Brain microvascular endothelial cell (primary cell): ENCODE measurements at regions not wholly inside any gene's neighbourhood (a gene's known extent, or its start where the extent isn't known, plus 50 kb on each side); places are given as distances from the start of the nearest gene placed in this dataset.

Experiments used
- DNase-seq: peaks from one replicate; pipeline ENCODE4 v3.0.0-alpha.2; 2020
- H3K27ac ChIP-seq: fragments of 250-450 bp; sonication (Bioruptor Pico); 2 replicates; pipeline ENCODE4 v1.5.1; 2020; ENCODE audit warnings: mild to moderate bottlenecking, moderate library complexity
- H3K27me3 ChIP-seq: fragments of 250-450 bp; sonication (Bioruptor Pico); replicated peaks from 2 replicates; pipeline ENCODE4 v1.5.1; 2020; ENCODE audit warnings: mild to moderate bottlenecking
- H3K36me3 ChIP-seq: fragments of 250-450 bp; sonication (Bioruptor Pico); replicated peaks from 2 replicates; pipeline ENCODE4 v1.5.1; 2020; ENCODE audit warnings: mild to moderate bottlenecking
- H3K4me3 ChIP-seq: 2 replicates; pipeline ENCODE4 v1.5.1; 2011; ENCODE audit warnings: low read depth, mild to moderate bottlenecking, control low read depth, low read length, moderate library complexity
- in situ Hi-C: cut with HindIII; loops from 2 replicates; pipeline ENCODE4 v1.10.0; 2017; ENCODE audit warnings: low sequenced_read_pairs, low pct_ligation_motif_present
- TF ChIP-seq, protein P1 (sequence below): IDR thresholded peaks from 2 replicates; pipeline ENCODE4 v1.5.1; 2011; ENCODE audit warnings: low read depth, mild to moderate bottlenecking, moderate library complexity, low read length, control low read depth, inconsistent platforms; ENCODE audit errors: missing control alignments

DNA sequence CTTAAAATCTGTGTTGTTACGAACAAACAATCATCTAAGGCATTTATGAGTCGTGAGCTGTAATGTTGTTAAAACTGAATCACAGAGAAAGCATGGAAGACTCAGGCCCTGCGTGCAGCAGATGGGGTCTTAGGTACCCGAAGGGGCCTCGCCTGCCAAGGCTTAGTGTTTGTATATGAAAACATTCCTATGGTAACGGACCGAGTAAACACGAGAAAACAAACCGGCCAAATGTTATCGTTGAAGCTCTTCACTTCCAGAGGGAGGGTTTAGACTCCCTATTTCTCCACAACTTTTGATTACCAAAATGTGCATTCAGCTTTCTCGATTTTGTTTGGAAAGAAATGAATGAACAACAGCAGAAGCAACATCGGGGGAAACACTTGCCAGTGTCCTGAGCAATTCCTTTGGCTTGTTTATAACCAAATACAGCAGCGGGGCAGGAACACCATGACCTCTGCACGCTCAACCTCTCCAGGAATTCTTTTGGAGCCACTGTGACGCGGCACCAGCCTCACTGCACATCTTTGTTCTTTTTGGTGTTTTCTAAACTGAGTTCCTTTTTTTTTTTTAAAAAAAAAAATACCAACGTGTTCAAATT is 121.6 kb upstream of the KLF6 start:
- peak; percentile 90 for DNase-seq
- Histone ChIP-seq H3K27me3 (no peaks in the 10 kb centered on the region), H3K27ac (peak overlapping the region; percentile 94), H3K36me3 (no peaks in the 10 kb centered on the region), H3K4me3 (no peak overlapping the region)
- in situ Hi-C loops = no loop called here
- TF ChIP-seq, protein P1, sequence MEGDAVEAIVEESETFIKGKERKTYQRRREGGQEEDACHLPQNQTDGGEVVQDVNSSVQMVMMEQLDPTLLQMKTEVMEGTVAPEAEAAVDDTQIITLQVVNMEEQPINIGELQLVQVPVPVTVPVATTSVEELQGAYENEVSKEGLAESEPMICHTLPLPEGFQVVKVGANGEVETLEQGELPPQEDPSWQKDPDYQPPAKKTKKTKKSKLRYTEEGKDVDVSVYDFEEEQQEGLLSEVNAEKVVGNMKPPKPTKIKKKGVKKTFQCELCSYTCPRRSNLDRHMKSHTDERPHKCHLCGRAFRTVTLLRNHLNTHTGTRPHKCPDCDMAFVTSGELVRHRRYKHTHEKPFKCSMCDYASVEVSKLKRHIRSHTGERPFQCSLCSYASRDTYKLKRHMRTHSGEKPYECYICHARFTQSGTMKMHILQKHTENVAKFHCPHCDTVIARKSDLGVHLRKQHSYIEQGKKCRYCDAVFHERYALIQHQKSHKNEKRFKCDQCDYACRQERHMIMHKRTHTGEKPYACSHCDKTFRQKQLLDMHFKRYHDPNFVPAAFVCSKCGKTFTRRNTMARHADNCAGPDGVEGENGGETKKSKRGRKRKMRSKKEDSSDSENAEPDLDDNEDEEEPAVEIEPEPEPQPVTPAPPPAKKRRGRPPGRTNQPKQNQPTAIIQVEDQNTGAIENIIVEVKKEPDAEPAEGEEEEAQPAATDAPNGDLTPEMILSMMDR = no peak

GRCh38 chr10:3904419-3904960 is 119.5 kb upstream of the KLF6 start:
- DNase-seq = no peak
- no peak overlapping the region for H3K27ac ChIP-seq
- no peak overlapping the region for H3K4me3 ChIP-seq
- H3K27me3 ChIP-seq = no peaks in the 10 kb centered on the region
- in situ Hi-C loops = no loop called here
- no peaks in the 10 kb centered on the region for H3K36me3 ChIP-seq
- TF ChIP-seq, protein P1 = no peak

DNA sequence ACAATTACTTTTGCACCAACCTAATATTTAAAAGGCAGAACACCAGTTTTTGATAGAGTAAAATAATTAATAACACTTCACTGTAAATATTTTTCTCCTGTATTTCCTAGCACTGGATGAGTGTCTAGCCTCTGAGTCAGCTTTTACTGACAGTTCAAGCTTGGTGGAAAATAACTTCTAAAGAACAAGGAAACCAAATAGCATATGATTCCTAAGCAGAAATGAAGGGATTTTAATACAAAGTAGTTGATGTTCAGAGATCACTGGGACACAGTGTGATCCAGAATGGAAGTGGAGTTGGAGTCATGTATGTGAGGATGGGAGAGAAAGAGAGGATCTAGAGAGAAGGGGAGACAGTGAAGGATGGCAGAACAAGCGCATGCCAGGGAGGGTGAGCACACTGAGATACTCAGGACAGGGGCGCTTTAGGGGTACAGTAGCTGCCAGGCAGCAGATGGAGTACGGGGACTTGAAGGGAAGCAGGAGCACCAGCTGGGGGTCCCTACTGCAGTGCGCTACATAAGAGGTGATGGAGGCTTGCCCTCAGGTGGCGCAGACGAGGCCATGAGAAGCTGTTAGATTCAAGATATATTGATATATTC is 117.9 kb upstream of the KLF6 start:
- Histone ChIP-seq H3K27me3 (no peaks in the 10 kb centered on the region), H3K27ac (peak overlapping the region; percentile 64), H3K4me3 (no peak overlapping the region), H3K36me3 (no peaks in the 10 kb centered on the region)
- no peak for DNase-seq
- TF ChIP-seq, protein P1 = no peak
- in situ Hi-C loops = no loop called here

DNA sequence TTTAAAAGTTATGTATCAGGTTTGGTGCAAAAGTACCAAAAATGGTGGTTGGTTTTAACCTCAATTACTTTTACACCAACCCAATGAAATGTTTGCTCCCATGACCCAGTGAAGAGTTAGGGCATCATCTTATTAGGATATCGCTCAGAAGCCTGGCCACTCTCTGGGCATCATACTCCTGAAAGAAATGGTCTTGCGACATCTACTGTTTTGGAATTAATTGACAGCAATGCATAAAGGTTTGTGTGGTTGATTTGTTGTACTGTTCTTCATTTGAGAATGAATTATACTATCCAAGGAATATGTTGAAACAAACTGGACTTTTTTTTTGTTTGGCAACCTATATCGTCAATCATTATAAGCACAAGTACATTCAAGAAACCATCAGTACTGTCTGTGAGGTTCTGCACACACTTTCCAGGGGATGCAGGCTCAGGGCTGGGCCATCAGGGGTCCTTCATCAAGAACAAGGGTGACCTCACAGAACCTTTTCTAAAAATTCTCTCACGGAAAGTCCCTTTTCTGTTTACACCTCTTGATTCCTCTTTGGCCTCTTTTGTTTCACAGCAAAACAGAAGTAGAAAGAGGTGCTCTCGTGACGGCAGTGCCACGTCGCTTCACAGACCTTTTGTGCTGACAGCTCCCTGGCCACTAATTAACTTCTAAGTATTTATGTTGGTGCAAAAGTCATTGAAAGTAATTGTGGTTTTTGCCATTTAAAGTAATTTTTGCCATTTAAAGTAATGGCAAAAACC is 117.2 kb upstream of the KLF6 start:
- peak overlapping the region; percentile 64 for H3K27ac ChIP-seq
- H3K27me3 ChIP-seq = no peaks in the 10 kb centered on the region
- in situ Hi-C loops = no loop called here
- H3K4me3 ChIP-seq = no peak overlapping the region
- TF ChIP-seq, protein P1 = no peak
- DNase-seq = no peak
- no peaks in the 10 kb centered on the region for H3K36me3 ChIP-seq

DNA sequence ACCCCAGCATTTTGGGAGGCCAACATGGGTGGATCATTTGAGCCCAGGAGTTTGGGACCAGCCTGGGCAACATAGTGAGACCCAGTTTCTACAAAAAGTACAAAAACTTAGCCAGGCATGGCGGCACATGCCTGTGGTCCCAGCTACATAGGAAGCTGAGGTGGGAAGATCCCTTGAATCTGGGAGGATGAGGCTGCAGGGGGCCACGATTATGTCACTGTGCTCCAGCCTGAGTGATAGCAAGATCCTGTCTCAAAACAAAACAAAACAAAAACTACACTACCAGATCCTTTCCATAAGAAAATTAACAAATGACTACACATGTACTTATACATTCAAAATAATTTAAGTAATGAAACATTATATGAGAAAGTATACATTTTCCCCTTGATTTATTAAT is 116.4 kb upstream of the KLF6 start:
- TF ChIP-seq, protein P1 = no peak
- H3K27ac ChIP-seq = no peak overlapping the region
- no peak overlapping the region for H3K4me3 ChIP-seq
- in situ Hi-C loops = no loop called here
- H3K36me3 ChIP-seq = no peaks in the 10 kb centered on the region
- DNase-seq = no peak
- H3K27me3 ChIP-seq = no peaks in the 10 kb centered on the region
